ENCODE measurements at regions not wholly inside any gene's neighbourhood (a gene's known extent, or its start where the extent isn't known, plus 50 kb on each side); places are given as distances from the start of the nearest gene placed in this dataset.

GRCh38 chr6:128630213-128630612 is 109.8 kb upstream of the PTPRK start:
- TF ChIP-seq CTCF (conservative IDR thresholded peaks at IDR 0.05): no peak
- TF ChIP-seq ZFX (IDR thresholded peaks at IDR 0.05): no peak
